ENCODE measurements at regions not wholly inside any gene's neighbourhood (a gene's known extent, or its start where the extent isn't known, plus 50 kb on each side); places are given as distances from the start of the nearest gene placed in this dataset.

- no peak for DNase-seq
Measured at GRCh38 chr15:95957861-95958260, 372.6 kb upstream of the NR2F2 start.

- no peak for DNase-seq
Measured at GRCh38 chr15:95958382-95958781, 372.1 kb upstream of the NR2F2 start.

GRCh38 chr15:95968856-95969255, 361.6 kb upstream of the NR2F2 start:
- DNase-seq = no peak

DNA sequence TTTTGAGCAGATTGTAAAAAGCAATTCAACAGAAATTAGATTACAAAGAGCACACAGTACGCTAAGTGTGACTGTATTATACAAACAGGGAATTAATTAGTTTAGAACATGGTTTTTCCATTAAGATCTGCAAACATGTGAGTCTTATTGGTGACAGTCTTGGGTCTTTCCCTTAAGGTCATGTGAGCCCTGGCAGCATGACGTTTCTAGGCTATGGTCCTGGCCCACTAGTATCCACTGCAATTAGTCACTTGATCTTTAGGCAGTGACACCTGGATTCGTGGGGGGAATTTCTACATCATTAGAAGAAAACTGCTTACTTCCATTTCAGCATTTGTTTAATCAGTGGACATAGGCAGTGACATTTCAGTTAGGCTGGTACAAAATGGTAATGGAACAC, 360.2 kb upstream of the NR2F2 start:
- no peak for DNase-seq

DNA sequence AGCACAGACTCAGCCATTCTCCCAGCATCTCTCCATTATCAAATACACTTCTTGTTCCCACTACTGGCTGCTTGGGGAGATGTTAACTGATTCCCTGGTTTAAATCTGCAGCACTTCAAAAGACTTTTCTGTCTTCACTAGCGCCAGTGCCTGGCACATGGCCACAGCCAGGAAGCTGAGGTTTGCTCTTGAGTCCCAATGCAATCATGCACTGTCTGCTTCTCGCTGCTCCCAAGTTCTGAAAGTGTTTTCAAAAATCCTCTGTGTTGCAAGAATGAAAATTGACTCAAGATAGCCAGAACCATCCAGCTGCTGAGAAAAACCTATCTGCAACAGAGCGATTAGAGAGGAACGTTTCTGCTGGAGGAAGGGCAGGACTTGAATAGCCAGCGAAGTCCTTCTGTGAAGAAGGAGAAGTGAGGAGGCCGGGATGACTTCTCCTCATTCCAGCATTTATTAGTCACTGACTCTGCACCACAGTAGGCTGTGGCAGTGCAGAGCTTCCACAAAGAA, 358.4 kb upstream of the NR2F2 start:
- DNase-seq = no peak

- no peak for DNase-seq
Measured at GRCh38 chr15:95972812-95973211, 357.7 kb upstream of the NR2F2 start.

- DNase-seq = no peak
Measured at GRCh38 chr15:95973566-95974256, 356.8 kb upstream of the NR2F2 start.

DNA sequence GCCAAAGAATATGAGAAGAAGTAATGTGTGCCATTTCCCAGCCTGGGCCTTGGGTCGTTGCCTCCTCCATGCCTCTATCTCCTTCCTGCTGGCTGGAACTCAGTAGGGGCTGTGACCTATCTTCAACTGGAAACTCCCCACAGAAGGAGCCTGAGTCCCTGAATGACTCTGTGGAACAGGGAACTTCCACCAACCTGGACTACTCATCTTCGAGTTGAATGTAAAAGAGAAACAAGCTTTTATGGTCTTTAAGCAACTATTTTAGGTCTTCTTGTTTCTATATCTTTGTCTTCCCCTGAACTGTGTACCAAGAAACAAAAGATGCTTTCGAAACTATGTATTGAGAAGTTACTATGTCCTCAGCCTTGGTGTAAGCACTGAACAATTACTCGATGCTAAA, 355.3 kb upstream of the NR2F2 start:
- DNase-seq = no peak

- no peak for DNase-seq
Measured at GRCh38 chr15:95979286-95979685, 351.2 kb upstream of the NR2F2 start.

GRCh38 chr15:95981209-95981608, 349.3 kb upstream of the NR2F2 start:
- DNase-seq = no peak

DNA sequence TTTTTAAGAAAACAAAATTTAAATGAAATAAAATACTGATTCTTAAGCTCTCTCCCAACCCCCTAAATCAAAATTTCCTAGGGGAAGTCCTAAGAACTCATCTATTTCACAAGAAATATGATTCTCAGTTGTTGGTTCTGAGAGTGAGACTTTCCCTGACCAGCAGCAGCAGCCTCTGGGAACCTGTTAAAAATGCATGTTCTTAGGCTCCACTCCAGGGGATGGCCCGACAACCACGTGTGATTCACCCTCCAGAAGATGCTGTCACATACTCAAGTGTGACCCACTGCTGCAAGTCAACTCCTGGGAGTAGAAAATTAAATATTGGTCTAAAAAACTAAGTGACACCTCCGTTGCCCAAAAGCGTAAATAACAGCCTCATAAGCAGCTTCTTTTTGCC, 343.2 kb upstream of the NR2F2 start:
- DNase-seq = no peak

DNA sequence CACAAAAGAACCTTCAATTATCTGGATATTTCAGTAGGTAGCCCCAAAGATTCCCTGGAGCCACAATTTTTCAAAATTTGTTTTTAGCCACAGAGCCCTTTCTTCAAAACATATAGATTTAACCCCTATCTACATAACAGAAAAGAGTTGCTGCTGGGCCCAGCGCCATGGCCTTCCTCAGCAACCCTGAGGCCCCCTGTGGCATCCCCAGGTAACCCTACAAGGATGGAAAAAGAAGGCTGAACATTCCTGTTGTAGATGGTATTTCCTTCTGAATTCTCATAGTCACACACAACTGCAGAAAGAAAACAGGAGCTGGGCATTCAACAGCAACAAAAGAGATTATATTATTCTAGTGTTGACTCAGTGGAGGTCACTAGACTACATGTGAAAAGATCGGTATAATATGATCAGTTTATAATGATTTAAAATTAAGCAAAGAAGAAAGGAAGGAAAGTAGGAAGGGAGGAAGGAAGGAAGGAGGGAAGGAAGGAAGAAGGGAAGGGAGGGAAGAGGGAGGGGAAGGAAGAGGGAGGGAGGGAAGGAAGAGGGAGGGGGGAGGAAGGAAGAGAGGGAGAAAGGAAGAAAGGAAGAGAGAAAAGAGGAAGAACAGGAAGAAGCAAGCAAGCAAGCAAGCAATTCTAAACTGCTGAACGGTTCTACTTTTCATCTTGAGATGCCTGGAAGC, 342.5 kb upstream of the NR2F2 start:
- no peak for DNase-seq

GRCh38 chr15:95988574-95988887, 342.0 kb upstream of the NR2F2 start:
- no peak for DNase-seq

DNA sequence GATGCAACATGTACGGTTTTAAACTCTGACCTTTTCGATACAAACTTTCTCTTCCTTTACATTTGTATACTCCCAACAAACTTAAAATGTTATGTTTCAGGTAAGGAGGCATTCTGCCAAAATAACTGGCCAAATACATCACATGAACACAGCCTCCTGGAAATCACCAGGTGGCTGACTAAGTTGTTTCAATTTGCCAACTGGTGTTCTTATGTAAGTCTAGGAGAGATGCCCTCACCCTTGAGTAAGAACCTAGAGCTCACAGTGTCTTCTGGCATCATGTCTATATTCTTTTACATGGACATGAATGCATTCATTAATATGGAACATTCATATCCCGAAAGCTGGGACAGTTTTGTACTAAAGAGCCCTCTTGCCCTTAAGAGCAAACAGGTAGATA, 341.1 kb upstream of the NR2F2 start:
- no peak for DNase-seq

- no peak for DNase-seq
Measured at GRCh38 chr15:95990833-95991232, 339.7 kb upstream of the NR2F2 start.

DNA sequence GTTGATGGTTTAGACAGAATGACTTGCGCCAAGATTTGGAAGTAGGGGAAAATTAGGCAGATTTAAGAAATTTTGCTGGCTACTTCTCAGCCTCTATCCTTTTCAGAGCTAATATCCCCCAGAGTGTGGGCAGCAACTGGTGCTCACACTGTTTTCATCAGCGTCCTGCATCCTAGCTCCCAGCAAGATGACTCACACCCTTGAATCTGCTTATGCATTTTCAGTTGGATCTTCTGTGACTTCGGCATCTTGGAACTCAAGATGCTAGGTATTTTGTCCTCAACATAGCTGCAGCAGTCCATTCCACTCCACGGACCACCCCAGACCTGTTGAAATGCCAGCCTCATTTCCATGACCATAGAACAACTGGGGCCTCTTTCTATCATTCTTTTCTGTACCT, 336.1 kb upstream of the NR2F2 start:
- DNase-seq = no peak

- DNase-seq = no peak
Measured at GRCh38 chr15:95995375-95996168, 334.9 kb upstream of the NR2F2 start.

- DNase-seq = no peak
Measured at GRCh38 chr15:95996494-95996893, 334.0 kb upstream of the NR2F2 start.

DNA sequence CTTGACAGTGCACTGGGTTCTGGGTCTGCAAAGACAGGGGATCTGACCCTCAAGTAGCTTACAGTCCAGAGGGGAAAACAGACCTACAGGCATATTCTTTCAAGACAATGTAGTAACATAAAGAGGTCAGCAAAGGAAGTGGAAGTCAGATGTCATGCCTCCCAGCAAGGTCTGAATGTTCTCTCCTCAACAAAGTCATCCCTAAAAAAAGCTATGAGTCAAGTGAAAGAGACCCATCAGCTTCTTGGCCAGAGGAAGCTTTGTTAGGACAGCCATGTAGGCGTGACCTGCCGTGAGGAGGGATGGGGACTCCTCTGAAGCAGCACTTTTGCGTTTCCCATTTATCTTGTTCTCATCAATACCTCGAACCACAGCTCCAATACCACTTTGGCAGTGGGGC, 331.6 kb upstream of the NR2F2 start:
- no peak for DNase-seq

GRCh38 chr15:96002890-96003859, 327.3 kb upstream of the NR2F2 start:
- no peak for DNase-seq

GRCh38 chr15:96005906-96006305, 324.6 kb upstream of the NR2F2 start:
- no peak for DNase-seq

DNA sequence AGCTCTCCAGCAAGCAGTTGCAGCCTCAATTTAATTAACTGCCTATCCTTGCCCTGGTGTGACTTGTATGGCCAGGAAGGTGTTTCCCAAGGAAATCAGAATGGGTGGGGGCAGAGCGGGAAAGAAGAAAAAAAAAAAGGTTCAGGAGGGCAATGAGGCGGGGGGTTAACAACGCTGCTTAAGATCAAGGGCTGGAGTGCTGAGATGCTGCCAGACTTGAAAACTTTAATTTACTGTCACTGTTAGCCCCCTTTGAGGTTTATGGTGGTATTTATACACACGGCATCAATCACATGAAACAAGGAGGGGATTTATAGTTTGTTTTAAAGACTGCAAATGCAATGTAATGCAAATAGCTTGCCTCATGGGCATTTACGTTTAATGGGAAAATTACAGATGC, 319.4 kb upstream of the NR2F2 start:
- DNase-seq = no peak

- DNase-seq = no peak
Measured at GRCh38 chr15:96014939-96015338, 315.6 kb upstream of the NR2F2 start.

All from NCI-H2171 (cell line).